IPS DF 6.9 (cell line): ENCODE measurements at regions not wholly inside any gene's neighbourhood (a gene's known extent, or its start where the extent isn't known, plus 50 kb on each side); places are given as distances from the start of the nearest gene placed in this dataset.

Experiments used
- DNase-seq: peaks from one replicate; pipeline ENCODE4 v3.0.0-alpha.2; 2013; ENCODE audit warnings: low read depth, low spot score
- H3K27ac ChIP-seq: one replicate; pipeline ENCODE4 v1.5.1; 2013; ENCODE audit warnings: low read length, control low read depth
- H3K27me3 ChIP-seq: 2 replicates; pipeline ENCODE4 v1.6.1; 2013; ENCODE audit warnings: mild to moderate bottlenecking, low read length; ENCODE audit not compliant: control insufficient read depth, insufficient read depth
- H3K36me3 ChIP-seq: 2 replicates; pipeline ENCODE4 v1.6.1; 2013; ENCODE audit warnings: low read length; ENCODE audit not compliant: control insufficient read depth, insufficient read depth
- H3K4me1 ChIP-seq: 2 replicates; pipeline ENCODE4 v1.6.1; 2013; ENCODE audit warnings: low read length; ENCODE audit not compliant: control insufficient read depth, insufficient read depth
- H3K4me3 ChIP-seq: 2 replicates; pipeline ENCODE4 v1.5.1; 2013; ENCODE audit warnings: mild to moderate bottlenecking, low read length
- H3K9me3 ChIP-seq: 2 replicates; pipeline ENCODE4 v1.6.1; 2013; ENCODE audit warnings: low read length, inconsistent platforms; ENCODE audit not compliant: control insufficient read depth, insufficient read depth
- WGBS: extraction: QIAGEN DNeasy Blood & Tissue Kit; methylation state at CpG from one replicate; pipeline ENCODE4 v1.1.7; 2013; ENCODE audit warnings: mixed read lengths, missing lambda C conversion rate; ENCODE audit not compliant: insufficient read length, insufficient coverage; 5-methylcytosine and 5-hydroxymethylcytosine counted together

GRCh38 chr16:5905935-5906334 is 808.3 kb upstream of the EEF2KMT start:
- no CpG with 5 or more reads among the region's 4 CpGs for whole genome bisulfite sequencing
- H3K4me1 ChIP-seq, result no peaks in the 10 kb centered on the region
- H3K9me3 ChIP-seq, result no peaks in the 10 kb centered on the region; the same call in 1 of the 2 replicates
- H3K36me3 ChIP-seq, result no peaks in the 10 kb centered on the region
- H3K27me3 ChIP-seq, result no peaks in the 10 kb centered on the region
- no peak for DNase-seq
- no peak overlapping the region for H3K4me3 ChIP-seq
- H3K27ac ChIP-seq, result no peak overlapping the region

- no peak for DNase-seq
- H3K9me3 ChIP-seq, result no peaks in the 10 kb centered on the region; the same call in 1 of the 2 replicates
Observed at GRCh38 chr16:5903832-5904231, 806.2 kb upstream of the EEF2KMT start.

GRCh38 chr16:5903153-5903552 is 805.6 kb upstream of the EEF2KMT start:
- Histone ChIP-seq H3K4me3 (no peak overlapping the region), H3K27ac (no peak overlapping the region), H3K27me3 (no peaks in the 10 kb centered on the region), H3K36me3 (no peaks in the 10 kb centered on the region), H3K9me3 (no peaks in the 10 kb centered on the region; the same call in 1 of the 2 replicates), H3K4me1 (no peaks in the 10 kb centered on the region)
- no CpG with 5 or more reads among the region's 3 CpGs for WGBS
- no peak for DNase-seq

More at GRCh38 chr16:5903832-5904231, 806.2 kb upstream of the EEF2KMT start:
- WGBS, result no CpG with 5 or more reads among the region's 13 CpGs
- Histone ChIP-seq H3K27me3 (no peaks in the 10 kb centered on the region), H3K4me1 (no peaks in the 10 kb centered on the region), H3K27ac (no peak overlapping the region), H3K4me3 (no peak overlapping the region), H3K36me3 (no peaks in the 10 kb centered on the region)

- Histone ChIP-seq H3K4me1 (no peaks in the 10 kb centered on the region), H3K36me3 (no peaks in the 10 kb centered on the region), H3K9me3 (no peaks in the 10 kb centered on the region), H3K4me3 (no peak overlapping the region), H3K27ac (no peak overlapping the region), H3K27me3 (no peaks in the 10 kb centered on the region; the same call in 1 of the 2 replicates)
- no peak for DNase-seq
- WGBS, result no CpG with 5 or more reads among the region's 2 CpGs
Observed at GRCh38 chr16:5900046-5900445, 802.5 kb upstream of the EEF2KMT start.

- Histone ChIP-seq H3K27me3 (no peaks in the 10 kb centered on the region; the same call in 1 of the 2 replicates), H3K4me1 (no peaks in the 10 kb centered on the region), H3K9me3 (no peaks in the 10 kb centered on the region), H3K36me3 (no peaks in the 10 kb centered on the region), H3K27ac (no peak overlapping the region), H3K4me3 (no peak overlapping the region)
- no peak for DNase-seq
- no CpG with 5 or more reads among the region's 5 CpGs for WGBS
Observed at GRCh38 chr16:5895976-5896375, 798.4 kb upstream of the EEF2KMT start.

- no peaks in the 10 kb centered on the region; the same call in 1 of the 2 replicates for H3K27me3 ChIP-seq
- H3K9me3 ChIP-seq, result no peaks in the 10 kb centered on the region; the same call in 1 of the 2 replicates
- no CpG with 5 or more reads among the region's 4 CpGs for WGBS
- DNase-seq, result no peak
- H3K4me3 ChIP-seq, result no peak overlapping the region
- no peak overlapping the region for H3K27ac ChIP-seq
- no peaks in the 10 kb centered on the region for H3K4me1 ChIP-seq
- no peaks in the 10 kb centered on the region for H3K36me3 ChIP-seq
Observed at GRCh38 chr16:5895137-5895536, 797.5 kb upstream of the EEF2KMT start.

GRCh38 chr16:5891296-5891695 is 793.7 kb upstream of the EEF2KMT start:
- Histone ChIP-seq H3K9me3 (no peaks in the 10 kb centered on the region; the same call in 1 of the 2 replicates), H3K36me3 (no peaks in the 10 kb centered on the region), H3K4me1 (no peaks in the 10 kb centered on the region), H3K27me3 (no peaks in the 10 kb centered on the region; the same call in 1 of the 2 replicates), H3K27ac (no peak overlapping the region), H3K4me3 (no peak overlapping the region)
- DNase-seq, result no peak
- WGBS, result no CpG with 5 or more reads among the region's 7 CpGs

- H3K9me3 ChIP-seq, result no peaks in the 10 kb centered on the region; the same call in 1 of the 2 replicates
- H3K4me1 ChIP-seq, result no peaks in the 10 kb centered on the region
- H3K4me3 ChIP-seq, result no peak overlapping the region
- no peak overlapping the region for H3K27ac ChIP-seq
- H3K27me3 ChIP-seq, result no peaks in the 10 kb centered on the region
- no CpG with 5 or more reads among the region's 6 CpGs for WGBS
- no peaks in the 10 kb centered on the region for H3K36me3 ChIP-seq
- no peak for DNase-seq
Observed at GRCh38 chr16:5885521-5885920, 787.9 kb upstream of the EEF2KMT start.

GRCh38 chr16:5884996-5885395 is 787.4 kb upstream of the EEF2KMT start:
- Histone ChIP-seq H3K27ac (no peak overlapping the region), H3K4me1 (no peaks in the 10 kb centered on the region), H3K27me3 (no peaks in the 10 kb centered on the region), H3K36me3 (no peaks in the 10 kb centered on the region), H3K4me3 (no peak overlapping the region), H3K9me3 (no peaks in the 10 kb centered on the region; the same call in 1 of the 2 replicates)
- DNase-seq, result no peak
- WGBS, result no CpG with 5 or more reads among the region's 5 CpGs

- Histone ChIP-seq H3K4me3 (no peak overlapping the region), H3K9me3 (no peaks in the 10 kb centered on the region; the same call in 1 of the 2 replicates), H3K36me3 (no peaks in the 10 kb centered on the region), H3K27me3 (no peaks in the 10 kb centered on the region), H3K4me1 (no peaks in the 10 kb centered on the region), H3K27ac (no peak overlapping the region)
- WGBS, result no CpG with 5 or more reads among the region's 8 CpGs
- no peak for DNase-seq
Observed at GRCh38 chr16:5884339-5884738, 786.7 kb upstream of the EEF2KMT start.

- Histone ChIP-seq H3K4me1 (no peaks in the 10 kb centered on the region), H3K27me3 (no peaks in the 10 kb centered on the region), H3K27ac (no peak overlapping the region), H3K9me3 (no peaks in the 10 kb centered on the region; the same call in 1 of the 2 replicates), H3K36me3 (no peaks in the 10 kb centered on the region), H3K4me3 (no peak overlapping the region)
- DNase-seq, result no peak
- no CpG with 5 or more reads among the region's 3 CpGs for WGBS
Observed at GRCh38 chr16:5882087-5882640, 784.6 kb upstream of the EEF2KMT start.
